Gastroesophageal sphincter (tissue), 3 donors: ENCODE measurements at regions not wholly inside any gene's neighbourhood (a gene's known extent, or its start where the extent isn't known, plus 50 kb on each side); places are given as distances from the start of the nearest gene placed in this dataset.

Experiments used
- CTCF ChIP-seq, 4 experiments: fragments of 200-600 bp in 2 of 4; fragments of 450-650 bp in 2 of 4; sonication (generic) in 1 of 4; IDR thresholded peaks; one replicate each; pipeline ENCODE4 v1.5.1; 2017 to 2019; ENCODE audit warnings: antibody characterized with exemption in 4 of 4, mild to moderate bottlenecking in 2 of 4, moderate library complexity in 2 of 4
- EP300 ChIP-seq: sonication (generic); formaldehyde crosslinking; IDR thresholded peaks from one replicate; pipeline ENCODE4 v1.6.1; 2017; ENCODE audit warnings: antibody characterized with exemption, mild to moderate bottlenecking
- POLR2A ChIP-seq, 2 donors: fragments of 450-650 bp; IDR thresholded peaks; one replicate each; pipeline ENCODE4 v1.6.1; 2017; ENCODE audit warnings: antibody characterized with exemption in 2 of 2, mild to moderate bottlenecking in 2 of 2, moderate library complexity in 1 of 2
- POLR2AphosphoS5 ChIP-seq: sonication (generic); formaldehyde crosslinking; IDR thresholded peaks from one replicate; pipeline ENCODE4 v1.6.1; 2017; ENCODE audit warnings: antibody characterized with exemption

DNA sequence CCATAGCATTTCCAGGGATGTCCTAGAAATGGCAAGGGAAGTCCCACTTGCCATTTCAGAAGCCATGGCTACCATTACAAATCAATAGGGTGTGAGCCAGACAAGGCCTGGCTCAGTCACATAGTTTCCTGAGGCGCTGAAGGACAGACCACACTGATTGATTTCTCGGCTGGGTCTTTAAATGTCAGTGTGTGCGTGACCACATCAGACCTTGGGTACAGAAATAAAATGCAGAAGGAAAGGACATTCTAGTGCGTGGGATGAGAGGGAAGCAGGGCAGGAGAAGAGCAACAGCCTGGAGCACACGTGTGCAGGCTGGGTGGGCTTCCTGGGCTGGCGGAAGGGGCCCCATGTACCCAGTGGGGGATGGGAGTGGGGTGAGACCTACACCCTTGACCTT, 58.7 kb upstream of the LYRM9 start:
- TF ChIP-seq POLR2A (IDR thresholded peaks at IDR 0.05): no peak
- TF ChIP-seq CTCF (IDR thresholded peaks at IDR 0.05): no peak
- TF ChIP-seq EP300: no peak
- no peak for TF ChIP-seq POLR2AphosphoS5
